T-cell (primary cell): ENCODE measurements at regions not wholly inside any gene's neighbourhood (a gene's known extent, or its start where the extent isn't known, plus 50 kb on each side); places are given as distances from the start of the nearest gene placed in this dataset.

Experiments used
- ATAC-seq, 4 experiments: fragments of 200-7000 bp in 3 of 4; fragments of 150-1000 bp in 1 of 4; cut with Tn5 transposase; replicated peaks in 1 of 4; 1 replicate in 3 of 4; 2 replicates in 1 of 4; pipeline ENCODE4 v1.10.0; 2021; ENCODE audit warnings: moderate library complexity in 3 of 4, mild to moderate bottlenecking in 2 of 4, moderate number of reproducible peaks in 1 of 4
- CTCF ChIA-PET, 2 donors: fragments of 300-600 bp; sonication (Branson Sonifier 250); formaldehyde crosslinking; loops; one replicate each; lab custom pipeline; 2022; ENCODE audit warnings: antibody characterized with exemption in 2 of 2; lab: Charles Lee
- POLR2A ChIA-PET, 2 donors: fragments of 300-600 bp; sonication (Branson Sonifier 250); formaldehyde crosslinking; loops; one replicate each; lab custom pipeline; 2022; ENCODE audit warnings: antibody characterized with exemption in 2 of 2; lab: Charles Lee
- DNase-seq, 35 experiments: peaks; one replicate each; pipeline versions ENCODE4 v3.0.0 to v3.0.0-alpha.2; 2013 to 2023
- H3K27ac ChIP-seq: one replicate; pipeline ENCODE4 v1.5.1; 2013; ENCODE audit warnings: low read length
- H3K27me3 ChIP-seq, 2 experiments: replicated peaks in 1 of 2; 1 replicate in 1 of 2; 2 replicates in 1 of 2; pipeline versions ENCODE4 v1.6.1 to v1.7.0; 2013; ENCODE audit warnings: low read length in 1 of 2, mixed read lengths in 1 of 2; ENCODE audit not compliant: control insufficient read depth in 2 of 2, insufficient read depth in 2 of 2; ENCODE audit errors: extremely low read depth in 1 of 2
- H3K36me3 ChIP-seq, 2 donors: 1 replicate in 1 of 2; 2 replicates in 1 of 2; pipeline versions ENCODE4 v1.6.1 to v1.7.0; 2013; ENCODE audit warnings: low read length in 1 of 2; ENCODE audit not compliant: control insufficient read depth in 2 of 2, insufficient read depth in 1 of 2; ENCODE audit errors: extremely low read depth in 1 of 2
- H3K4me1 ChIP-seq, 2 experiments: 1 replicate in 1 of 2; 2 replicates in 1 of 2; pipeline versions ENCODE4 v1.6.1 to v1.7.0; 2013; ENCODE audit warnings: low read length in 2 of 2, mixed read lengths in 1 of 2; ENCODE audit not compliant: insufficient read depth in 2 of 2, control insufficient read depth in 1 of 2; ENCODE audit errors: extremely low read depth in 1 of 2
- H3K4me3 ChIP-seq, 2 donors: 1 replicate in 1 of 2; 2 replicates in 1 of 2; pipeline versions ENCODE4 v1.5.1 to v1.7.0; 2013; ENCODE audit warnings: mild to moderate bottlenecking in 2 of 2, low read length in 1 of 2, moderate library complexity in 1 of 2; ENCODE audit not compliant: control insufficient read depth in 1 of 2; ENCODE audit errors: extremely low read depth in 1 of 2
- H3K9me3 ChIP-seq: 2 replicates; pipeline ENCODE4 v1.7.0; 2013
- H3K27ac Mint-ChIP-seq, 2 donors: one replicate each; pipeline ENCODE4 v1.8.0; 2020 to 2021; ENCODE audit warnings: mild to moderate bottlenecking in 2 of 2, mixed read lengths in 2 of 2
- H3K27me3 Mint-ChIP-seq, 2 donors: one replicate each; pipeline ENCODE4 v1.8.0; 2021 to 2022; ENCODE audit warnings: mixed read lengths in 2 of 2
- H3K36me3 Mint-ChIP-seq: one replicate; pipeline ENCODE4 v1.8.0; 2021; ENCODE audit warnings: mixed read lengths
- H3K4me1 Mint-ChIP-seq, 3 donors: one replicate each; pipeline ENCODE4 v1.8.0; 2020 to 2022; ENCODE audit warnings: mixed read lengths in 3 of 3, mild to moderate bottlenecking in 1 of 3
- H3K4me3 Mint-ChIP-seq, 3 donors: one replicate each; pipeline ENCODE4 v1.8.0; 2020 to 2022; ENCODE audit warnings: mild to moderate bottlenecking in 3 of 3, mixed read lengths in 3 of 3, moderate library complexity in 3 of 3
- H3K9me3 Mint-ChIP-seq, 3 donors: one replicate each; pipeline ENCODE4 v1.8.0; 2020 to 2022; ENCODE audit warnings: mixed read lengths in 3 of 3
- WGBS: methylation state at CpG from one replicate; pipeline ENCODE4 v1.1.5; 2013; ENCODE audit warnings: missing lambda C conversion rate; ENCODE audit not compliant: insufficient coverage; 5-methylcytosine and 5-hydroxymethylcytosine counted together

DNA sequence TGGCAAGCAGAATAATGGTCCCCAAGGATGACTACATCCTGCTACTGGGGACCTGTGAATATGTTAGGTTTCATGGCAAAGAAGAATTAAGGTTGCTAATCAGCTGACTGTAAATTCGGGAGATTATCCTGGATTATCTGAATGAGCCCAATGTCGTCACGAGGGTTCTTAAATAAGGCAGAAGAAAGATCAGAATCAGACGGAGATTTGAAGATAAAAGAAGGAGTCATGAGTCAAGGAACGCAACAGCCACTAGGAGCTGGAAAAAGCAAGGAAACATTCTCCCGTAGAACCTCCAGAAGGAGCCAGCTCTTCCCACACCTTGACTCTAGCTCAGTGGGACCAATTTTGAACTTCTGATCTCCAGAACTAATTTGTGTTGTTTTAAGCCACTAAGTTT lies 82.9 kb upstream of the APBB1IP start:
- no peaks in the 10 kb centered on the region for H3K4me1 ChIP-seq
- H3K9me3 ChIP-seq: no peaks in the 10 kb centered on the region
- POLR2A ChIA-PET: no interaction called here
- Mint-ChIP-seq H3K9me3 (no peaks in the 10 kb centered on the region), H3K4me1 (peaks cover 0 to 3% (median 0%) of the 10 kb centered on the region in 3 donors), H3K27ac (no peak overlapping the region), H3K4me3 (no peak overlapping the region), H3K27me3 (peaks cover 0 to 4% of the 10 kb centered on the region in 2 donors), H3K36me3 (no peaks in the 10 kb centered on the region)
- H3K27me3 ChIP-seq: no peaks in the 10 kb centered on the region
- WGBS: 95% methylated on average over 3 of the region's 6 CpGs
- ATAC-seq (no peak), DNase-seq (no peak)
- CTCF ChIA-PET: no interaction called here
- H3K27ac ChIP-seq: no peak overlapping the region
- H3K4me3 ChIP-seq: no peak overlapping the region
- no peaks in the 10 kb centered on the region for H3K36me3 ChIP-seq

GRCh38 chr10:26357203-26357602 lies 80.9 kb upstream of the APBB1IP start:
- no peak for ATAC-seq
- Histone ChIP-seq H3K27ac (no peak overlapping the region), H3K4me1 (no peaks in the 10 kb centered on the region), H3K9me3 (no peaks in the 10 kb centered on the region), H3K36me3 (no peaks in the 10 kb centered on the region), H3K4me3 (no peak overlapping the region), H3K27me3 (no peaks in the 10 kb centered on the region)
- Mint-ChIP-seq H3K27me3 (peaks cover 0 to 4% of the 10 kb centered on the region in 2 donors), H3K4me3 (no peak overlapping the region), H3K36me3 (no peaks in the 10 kb centered on the region), H3K9me3 (no peaks in the 10 kb centered on the region), H3K27ac (no peak overlapping the region), H3K4me1 (peaks cover 0 to 3% (median 1%) of the 10 kb centered on the region in 3 donors)
- no peak for DNase-seq
- no CpG with 5 or more reads among the region's 1 CpG for WGBS
- ChIA-PET CTCF (no interaction called here), POLR2A (no interaction called here)

- Histone ChIP-seq H3K27ac (no peak overlapping the region), H3K9me3 (no peaks in the 10 kb centered on the region), H3K36me3 (no peaks in the 10 kb centered on the region), H3K4me3 (no peak overlapping the region), H3K27me3 (no peaks in the 10 kb centered on the region), H3K4me1 (no peaks in the 10 kb centered on the region)
- ChIA-PET CTCF (no interaction called here), POLR2A (interaction anchor here (0.6 kb wide), 2 partner anchors 31 to 134 kb away, joined by 3 to 6 read pairs; no protein-coding TSS in a partner anchor)
- H3K9me3 Mint-ChIP-seq: no peaks in the 10 kb centered on the region
- DNase-seq: no peak
- H3K36me3 Mint-ChIP-seq: no peaks in the 10 kb centered on the region
- H3K27me3 Mint-ChIP-seq: peaks cover 0 to 4% of the 10 kb centered on the region in 2 donors
- no CpG with 5 or more reads among the region's 2 CpGs for WGBS
- H3K27ac Mint-ChIP-seq: no peak overlapping the region
- peaks cover 0 to 3% (median 1%) of the 10 kb centered on the region in 3 donors for H3K4me1 Mint-ChIP-seq
- no peak for ATAC-seq
- H3K4me3 Mint-ChIP-seq: no peak overlapping the region
Observed at GRCh38 chr10:26358071-26358470, 80.1 kb upstream of the APBB1IP start.

DNA sequence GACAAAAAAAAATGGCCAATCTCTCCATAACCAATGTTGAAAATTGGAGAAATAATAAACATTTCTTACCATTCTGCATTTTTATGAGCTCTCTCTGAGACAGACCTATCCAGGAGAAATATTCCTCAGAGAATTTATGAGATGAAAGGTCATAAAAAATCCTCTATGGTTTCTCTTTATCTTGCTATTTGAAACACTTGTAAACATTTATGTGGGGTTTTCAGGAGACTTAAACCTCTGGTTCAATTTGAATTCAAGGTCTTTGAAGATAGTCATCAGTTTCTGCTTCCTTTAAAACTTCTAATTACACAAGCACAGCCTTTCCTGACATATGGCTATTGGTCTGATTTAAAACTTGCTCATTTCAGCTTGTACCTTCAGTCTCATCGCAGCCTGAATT lies 78.5 kb upstream of the APBB1IP start:
- DNase-seq (no peak), ATAC-seq (no peak)
- WGBS: no CpG with 5 or more reads among the region's 1 CpG
- Histone ChIP-seq H3K36me3 (no peaks in the 10 kb centered on the region), H3K4me1 (no peaks in the 10 kb centered on the region), H3K4me3 (no peak overlapping the region), H3K27me3 (no peaks in the 10 kb centered on the region), H3K9me3 (no peaks in the 10 kb centered on the region), H3K27ac (no peak overlapping the region)
- peaks cover 0 to 3% (median 1%) of the 10 kb centered on the region in 3 donors for H3K4me1 Mint-ChIP-seq
- H3K27ac Mint-ChIP-seq: no peak overlapping the region
- CTCF ChIA-PET: no interaction called here
- no peaks in the 10 kb centered on the region for H3K9me3 Mint-ChIP-seq
- no peak overlapping the region for H3K4me3 Mint-ChIP-seq
- H3K36me3 Mint-ChIP-seq: no peaks in the 10 kb centered on the region
- peaks cover 0 to 2% of the 10 kb centered on the region in 2 donors for H3K27me3 Mint-ChIP-seq
- POLR2A ChIA-PET: interaction anchor here (0.6 kb wide), 2 partner anchors 121 to 665 kb away, joined by 4 to 12 read pairs; no protein-coding TSS in a partner anchor

- H3K9me3 ChIP-seq: no peaks in the 10 kb centered on the region
- ATAC-seq (no peak), DNase-seq (no peak)
- Mint-ChIP-seq H3K36me3 (no peaks in the 10 kb centered on the region), H3K9me3 (no peaks in the 10 kb centered on the region), H3K4me1 (peaks cover 0 to 3% (median 1%) of the 10 kb centered on the region in 3 donors), H3K27me3 (no peaks in the 10 kb centered on the region), H3K27ac (no peak overlapping the region), H3K4me3 (no peak overlapping the region)
- no peaks in the 10 kb centered on the region for H3K36me3 ChIP-seq
- WGBS: 92% methylated on average over 1 of the region's 3 CpGs
- H3K27ac ChIP-seq: no peak overlapping the region
- ChIA-PET CTCF (no interaction called here), POLR2A (no interaction called here)
- no peaks in the 10 kb centered on the region for H3K27me3 ChIP-seq
- H3K4me1 ChIP-seq: no peaks in the 10 kb centered on the region
- H3K4me3 ChIP-seq: no peak overlapping the region
Observed at GRCh38 chr10:26361351-26361750, 76.8 kb upstream of the APBB1IP start.

DNA sequence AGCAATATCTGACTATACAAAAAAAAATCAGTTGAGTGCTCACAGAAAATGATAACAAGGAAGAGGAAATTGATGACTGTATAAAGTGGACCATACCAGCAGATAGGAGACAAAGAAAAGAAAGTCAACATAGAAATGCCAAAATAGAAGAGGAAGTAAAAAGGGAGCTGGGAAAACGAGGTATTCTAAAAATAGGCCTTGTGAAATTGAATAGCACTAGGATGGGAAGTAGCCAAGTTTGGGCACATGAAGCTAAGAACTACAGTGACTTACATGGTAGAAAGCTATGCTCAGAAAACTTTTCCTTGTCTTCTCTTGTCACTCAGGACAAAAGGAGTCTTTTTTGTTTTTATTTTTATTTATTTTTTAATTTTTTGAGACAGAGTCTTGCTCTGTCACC lies 76.2 kb upstream of the APBB1IP start:
- POLR2A ChIA-PET: no interaction called here
- CTCF ChIA-PET: no interaction called here
- no peaks in the 10 kb centered on the region for H3K4me1 ChIP-seq

More for the DNA sequence above, 76.2 kb upstream of the APBB1IP start:
- no peaks in the 10 kb centered on the region for H3K36me3 ChIP-seq
- H3K36me3 Mint-ChIP-seq: no peaks in the 10 kb centered on the region
- no peaks in the 10 kb centered on the region for H3K9me3 Mint-ChIP-seq
- 0% methylated on average over 1 of the region's 1 CpG for WGBS
- H3K27ac Mint-ChIP-seq: no peak overlapping the region
- H3K9me3 ChIP-seq: no peaks in the 10 kb centered on the region
- peaks cover 0 to 3% (median 1%) of the 10 kb centered on the region in 3 donors for H3K4me1 Mint-ChIP-seq
- ATAC-seq (no peak), DNase-seq (no peak)
- no peaks in the 10 kb centered on the region for H3K27me3 Mint-ChIP-seq
- no peak overlapping the region for H3K4me3 ChIP-seq
- no peak overlapping the region for H3K4me3 Mint-ChIP-seq
- no peaks in the 10 kb centered on the region for H3K27me3 ChIP-seq
- H3K27ac ChIP-seq: no peak overlapping the region
